GM18907 (cell line): ENCODE measurements at regions not wholly inside any gene's neighbourhood (a gene's known extent, or its start where the extent isn't known, plus 50 kb on each side); places are given as distances from the start of the nearest gene placed in this dataset.
"Not testable (repeated sequence)": the region's sequence is repeated elsewhere in the genome, so short reads cannot be mapped to it uniquely, and the experiment has no call there.

Experiments used
- ATAC-seq: cut with Tn5 transposase; IDR thresholded peaks from one replicate; pipeline ENCODE4 v1.9.1; 2021; ENCODE audit warnings: mild to moderate bottlenecking, moderate library complexity; ENCODE audit not compliant: unreplicated experiment

- no peak for ATAC-seq
These were observed 97.3 kb downstream of the CCDC71L start for GRCh38 chr7:106563466-106564150.

DNA sequence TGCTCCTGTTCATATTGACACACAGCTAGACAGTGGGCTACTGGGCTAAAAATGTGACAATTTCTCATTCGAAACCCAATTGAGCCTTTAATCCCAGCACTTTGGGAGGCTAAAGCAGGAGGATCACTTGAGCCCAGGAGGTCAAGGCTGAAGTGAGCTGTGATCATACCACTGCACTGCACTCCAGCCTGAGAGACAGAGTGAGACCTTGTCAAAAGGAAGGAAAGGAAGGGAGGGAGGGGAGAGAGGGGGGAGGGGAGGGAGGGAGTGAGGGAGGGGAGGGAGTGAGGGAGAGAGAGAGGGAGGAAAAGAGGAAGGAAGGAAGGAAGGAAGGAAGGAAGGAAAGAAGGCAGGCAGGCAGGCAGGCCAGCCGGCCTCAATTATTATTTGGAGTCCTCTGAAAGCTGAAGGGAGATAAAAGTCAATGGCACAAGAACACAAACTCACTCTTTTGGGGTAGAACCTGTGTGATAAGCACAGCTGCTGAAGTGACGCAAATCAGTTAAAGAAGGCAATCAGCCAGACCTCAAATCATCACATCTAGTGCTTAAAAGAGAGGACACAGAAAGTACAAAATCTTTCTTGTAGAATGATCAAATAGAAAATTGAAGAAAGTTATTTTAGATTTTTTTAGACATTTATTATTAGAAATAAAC is 98.1 kb downstream of the CCDC71L start:
- ATAC-seq, result no peak

- no peak for ATAC-seq
These were observed 99.1 kb downstream of the CCDC71L start for GRCh38 chr7:106561666-106562411.

DNA sequence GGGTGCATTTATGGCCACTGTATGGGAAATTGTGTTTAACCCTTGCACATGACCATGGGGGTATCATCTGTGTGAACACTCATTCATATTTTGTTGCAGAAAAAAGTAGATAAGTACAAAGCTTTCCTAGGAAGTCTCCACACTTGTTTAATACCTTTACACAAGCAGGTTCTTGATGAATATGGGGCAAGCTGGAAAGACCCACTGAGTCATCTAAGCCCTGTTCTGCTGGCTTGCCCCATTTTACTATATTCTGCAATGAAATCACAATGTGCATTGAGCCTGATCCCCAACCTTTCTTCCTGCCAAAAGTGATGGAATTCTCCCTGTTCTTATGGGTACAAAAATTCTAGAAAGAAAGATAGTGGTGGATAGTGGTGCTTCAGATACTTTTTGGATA is 99.8 kb downstream of the CCDC71L start:
- no peak for ATAC-seq

DNA sequence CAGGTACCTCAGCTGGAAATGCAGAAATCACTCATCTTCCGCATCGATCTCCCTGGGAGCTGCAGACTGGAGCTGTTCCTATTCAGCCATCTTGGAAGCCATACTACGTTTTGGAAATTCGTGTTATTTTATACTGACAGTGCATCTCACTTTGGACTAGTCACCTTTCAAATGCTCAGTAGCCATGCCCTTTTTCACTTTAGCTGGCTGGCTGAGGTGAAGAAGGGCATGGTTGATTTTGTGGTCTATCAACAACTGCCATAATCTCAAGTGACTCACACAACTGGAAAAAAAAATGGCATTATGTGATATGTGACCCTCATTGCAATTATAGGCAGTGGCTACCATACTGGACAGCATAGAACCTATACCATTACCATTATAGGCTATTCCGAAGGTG is 100.5 kb downstream of the CCDC71L start:
- no peak for ATAC-seq

DNA sequence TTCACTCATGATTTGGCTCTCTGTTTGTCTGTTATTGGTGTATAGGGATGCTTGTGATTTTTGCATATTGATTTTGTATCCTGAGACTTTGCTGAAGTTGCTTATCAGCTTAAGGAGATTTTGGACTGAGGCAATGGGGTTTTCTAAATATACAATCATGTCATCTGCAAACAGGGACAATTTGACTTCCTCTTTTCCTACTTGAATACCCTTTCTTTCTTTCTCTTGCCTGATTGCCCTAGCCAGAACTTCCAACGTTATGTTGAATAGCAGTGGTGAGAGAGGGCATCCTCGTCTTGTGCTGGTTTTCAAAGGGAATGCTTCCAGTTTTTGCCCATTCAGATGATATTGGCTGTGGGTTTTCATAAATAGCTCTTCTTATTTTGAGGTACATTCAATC is 104.7 kb downstream of the CCDC71L start:
- not testable (repeated sequence) for ATAC-seq

- ATAC-seq, result not testable (repeated sequence)
These were observed 106.3 kb downstream of the CCDC71L start for GRCh38 chr7:106554623-106555022.

DNA sequence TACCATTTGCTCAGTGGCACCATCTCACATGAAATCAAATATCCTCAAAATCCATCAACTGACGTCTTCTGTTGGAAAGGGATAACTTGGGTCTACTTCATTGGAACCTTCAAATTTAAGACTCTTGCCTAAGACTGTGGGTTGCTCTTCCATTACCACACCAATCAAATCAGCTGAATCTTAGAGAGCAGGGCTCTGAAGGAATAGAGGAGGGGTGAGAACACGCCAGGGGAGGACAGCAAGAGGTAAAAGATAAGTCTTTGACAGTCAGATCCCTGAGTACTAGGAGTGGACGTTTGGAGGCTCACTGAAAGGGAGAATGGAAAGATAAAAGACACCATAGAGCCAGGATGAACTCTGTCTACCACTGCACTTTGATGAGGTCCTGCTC is 107.5 kb downstream of the CCDC71L start:
- ATAC-seq, result no peak

- peak; percentile 99 for ATAC-seq
These were observed 108.1 kb downstream of the CCDC71L start for GRCh38 chr7:106552645-106553445.

DNA sequence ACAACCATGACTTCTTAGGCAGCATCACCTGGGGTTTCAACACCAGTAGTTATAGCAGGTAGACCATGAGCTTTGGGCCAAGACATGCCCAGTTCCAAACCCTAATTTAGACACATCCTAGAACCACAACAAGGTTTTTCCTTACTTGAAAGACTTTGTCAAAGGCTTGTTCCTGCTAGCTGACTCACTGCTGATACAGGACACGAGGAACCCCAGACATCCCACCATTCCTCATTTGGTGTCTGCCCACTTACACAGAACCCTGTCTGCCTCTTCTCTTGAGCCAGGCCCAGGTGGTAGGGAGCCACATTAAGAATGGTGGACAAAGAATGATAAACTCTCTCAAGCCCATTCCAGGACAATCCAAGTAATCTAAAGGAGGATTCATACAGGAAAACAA is 109.0 kb downstream of the CCDC71L start:
- ATAC-seq, result no peak

DNA sequence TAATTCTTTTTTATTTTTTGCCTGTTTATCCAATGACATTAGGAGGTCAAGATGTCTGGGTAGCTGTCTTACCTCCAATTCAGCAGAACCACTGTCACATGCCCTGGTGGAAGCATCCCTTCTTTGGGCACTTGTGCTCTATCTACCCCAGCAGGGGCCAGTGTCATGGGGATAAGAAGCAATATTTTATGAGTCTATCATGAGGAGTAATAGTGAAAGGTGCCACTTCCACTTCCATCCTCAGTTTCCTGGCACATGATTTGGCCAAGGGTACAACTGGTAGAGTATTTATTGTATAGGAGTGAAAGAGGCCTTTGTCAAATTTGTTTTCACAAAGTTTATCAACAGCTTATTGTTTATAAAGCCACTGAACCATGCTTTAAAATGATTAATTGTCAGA is 112.5 kb downstream of the CCDC71L start:
- ATAC-seq, result no peak

- ATAC-seq, result no peak
These were observed 115.7 kb downstream of the CCDC71L start for GRCh38 chr7:106545275-106545674.

DNA sequence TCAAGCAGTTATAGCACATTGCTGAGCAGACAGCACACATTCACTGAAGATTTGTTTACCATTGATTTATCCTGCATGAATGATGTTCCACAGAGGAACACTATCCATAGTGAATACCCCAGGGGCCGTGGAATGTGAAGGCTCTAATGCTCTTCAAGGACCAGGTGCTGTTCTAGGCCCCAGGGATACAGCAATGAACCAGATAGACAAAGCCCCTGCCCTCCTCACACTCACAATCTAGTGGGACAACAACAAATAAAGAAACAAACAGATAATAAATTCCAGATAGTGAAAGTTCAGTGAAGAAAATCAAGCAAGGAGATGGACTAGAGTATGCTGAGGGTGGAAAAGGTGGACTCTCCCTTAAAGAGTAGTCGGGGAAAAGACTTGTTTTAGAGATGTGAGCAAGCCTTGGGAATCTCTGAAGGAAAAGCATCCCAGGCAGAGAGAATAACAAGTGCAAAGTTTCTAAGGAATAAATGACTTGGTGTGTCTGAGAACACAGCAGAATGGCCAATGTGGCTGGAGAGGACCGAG is 117.7 kb downstream of the CCDC71L start:
- no peak for ATAC-seq

- peak; percentile 83 for ATAC-seq
These were observed 118.3 kb downstream of the CCDC71L start for GRCh38 chr7:106542550-106543220.

DNA sequence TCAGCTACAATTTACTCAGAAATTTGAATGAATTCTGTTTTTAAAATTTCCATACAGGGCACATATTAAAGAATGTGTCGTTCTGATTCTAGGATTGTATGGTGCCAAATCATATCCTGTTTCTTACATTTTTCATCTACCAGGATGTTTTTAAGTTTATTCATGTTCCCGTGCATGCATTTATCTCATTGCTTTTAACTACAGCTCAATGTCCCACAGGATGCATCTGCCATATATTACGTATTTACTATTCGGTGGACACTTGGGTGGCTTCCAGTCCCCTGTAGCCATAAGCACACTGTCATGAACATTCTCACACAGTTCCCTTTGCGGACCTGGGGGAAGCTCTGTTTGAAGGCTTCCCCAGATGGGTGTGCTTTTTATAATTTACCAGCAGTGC is 122.3 kb downstream of the CCDC71L start:
- ATAC-seq, result no peak

DNA sequence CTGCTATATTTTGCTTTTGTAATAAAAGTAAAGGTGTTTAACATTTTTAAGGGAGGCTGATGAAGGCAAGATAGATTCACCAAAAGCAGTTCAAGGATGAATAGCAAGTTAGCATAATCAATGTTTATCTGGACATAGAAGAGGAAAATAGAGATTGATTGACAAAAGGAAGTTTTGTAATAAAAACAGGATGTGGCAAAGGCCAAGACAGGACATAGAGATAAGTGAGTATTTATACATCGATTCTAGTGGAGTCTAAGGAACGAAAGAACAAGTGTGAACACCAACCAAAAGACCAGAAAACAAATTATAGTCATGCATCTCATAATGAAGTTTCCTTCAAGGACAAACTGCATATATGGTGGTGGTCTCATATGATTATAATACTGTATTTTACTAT is 123.8 kb downstream of the CCDC71L start:
- no peak for ATAC-seq

DNA sequence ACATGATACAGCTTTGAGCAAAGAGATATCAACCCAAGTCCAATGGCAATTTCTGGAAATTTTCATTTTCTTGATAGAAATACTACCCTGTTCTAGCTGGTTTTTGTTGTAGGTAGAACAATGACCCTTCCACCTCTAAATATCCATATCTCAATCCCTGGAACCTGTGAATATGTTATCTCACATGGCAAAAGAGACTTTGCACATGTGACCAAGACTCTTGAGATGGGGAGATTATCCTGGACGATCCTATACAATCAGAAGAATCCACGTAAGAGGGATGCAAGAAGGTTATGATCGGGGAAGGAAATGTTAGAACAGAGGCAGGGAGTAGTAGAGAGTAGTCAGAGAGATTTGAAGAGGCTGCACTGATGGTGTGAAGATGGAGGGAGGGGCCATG is 124.9 kb downstream of the CCDC71L start:
- ATAC-seq, result no peak

DNA sequence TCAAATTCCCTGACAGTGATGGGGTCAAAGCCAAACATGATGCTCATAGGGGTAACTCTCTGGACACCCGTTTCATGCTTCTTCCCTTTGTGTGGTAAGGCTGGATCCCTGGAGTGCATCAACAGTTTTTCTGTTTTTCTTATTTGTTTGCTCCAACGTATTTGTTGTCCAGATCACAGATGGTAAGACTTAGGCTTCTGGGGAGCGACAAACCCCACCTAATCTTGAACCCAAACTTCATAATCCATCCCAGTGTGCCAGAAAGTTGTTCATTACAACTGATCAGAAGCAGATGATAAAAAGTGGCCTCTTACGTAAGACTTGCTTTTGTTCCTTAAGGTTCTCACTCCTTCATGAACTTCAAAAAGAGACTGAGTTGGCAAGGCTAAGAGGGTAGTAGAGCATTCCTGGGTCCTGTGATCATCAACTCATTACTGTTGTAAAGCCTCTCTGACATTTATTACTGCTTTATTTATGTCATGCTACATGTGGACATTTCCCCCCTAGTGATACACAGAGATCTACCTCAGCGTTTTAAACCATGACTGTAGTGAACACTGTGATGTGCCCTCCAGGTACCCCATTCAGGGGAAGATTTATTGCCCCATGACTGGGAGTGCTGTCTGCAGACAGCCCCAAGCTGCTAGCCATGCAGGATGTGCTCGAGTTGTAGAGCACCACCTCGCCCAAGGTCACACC is 125.6 kb downstream of the CCDC71L start:
- ATAC-seq, result no peak

DNA sequence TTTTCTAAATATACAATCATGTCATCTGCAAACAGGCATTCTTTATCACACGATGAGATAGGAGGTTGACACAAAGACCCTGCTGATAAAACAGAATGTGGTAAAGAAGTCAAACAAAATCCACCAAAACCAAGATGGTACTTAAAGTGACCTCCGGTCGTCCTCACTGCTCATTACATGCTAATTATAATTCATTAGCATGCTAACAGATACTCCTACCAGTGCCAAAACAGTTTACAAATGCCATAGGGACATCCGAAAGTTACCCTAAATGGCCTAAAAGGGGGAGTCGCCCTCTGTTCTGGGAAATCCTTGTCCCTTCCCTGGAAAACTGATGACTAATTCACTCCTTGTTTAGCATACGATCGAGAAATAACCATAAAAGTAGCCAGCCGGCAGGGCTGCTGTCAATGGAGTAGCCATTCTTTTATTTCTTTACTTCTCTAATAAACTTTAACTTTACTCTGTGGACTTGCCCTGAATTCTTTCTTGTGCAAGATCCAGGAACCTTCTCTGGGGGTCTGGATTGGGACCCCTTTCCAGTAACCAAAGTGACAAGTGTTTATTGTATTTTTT is 126.6 kb downstream of the CCDC71L start:
- ATAC-seq, result no peak
